H1 (cell line): ENCODE measurements at regions not wholly inside any gene's neighbourhood (a gene's known extent, or its start where the extent isn't known, plus 50 kb on each side); places are given as distances from the start of the nearest gene placed in this dataset.

ENCODE experiments used
- ATF3 ChIP-seq: IDR thresholded peaks from 2 replicates; pipeline ENCODE4 v1.6.1; 2011; ENCODE audit warnings: low read depth, mild to moderate bottlenecking, low read length; ENCODE audit not compliant: insufficient read depth
- CREB1 ChIP-seq: IDR thresholded peaks from 2 replicates; pipeline ENCODE4 v1.6.1; 2012; ENCODE audit warnings: inconsistent platforms
- FOSL1 ChIP-seq: IDR thresholded peaks from 2 replicates; pipeline ENCODE4 v1.6.1; 2011; ENCODE audit warnings: mild to moderate bottlenecking, low read depth, low read length, moderate library complexity; ENCODE audit not compliant: insufficient read depth
- JUN ChIP-seq: IDR thresholded peaks from 2 replicates; pipeline ENCODE4 v1.6.1; 2011; ENCODE audit warnings: low read depth, mild to moderate bottlenecking, improper control_type of control experiment, low read length
- POLR2AphosphoS5 ChIP-seq: IDR thresholded peaks from 2 replicates; pipeline ENCODE4 v1.6.1; 2011; ENCODE audit warnings: low read depth, low read length
- POU5F1 ChIP-seq: IDR thresholded peaks from 2 replicates; pipeline ENCODE4 v1.6.1; 2011; ENCODE audit warnings: low read depth, mild to moderate bottlenecking, low read length, moderate library complexity
- SP1 ChIP-seq: IDR thresholded peaks from 2 replicates; pipeline ENCODE4 v1.6.1; 2011; ENCODE audit warnings: low read depth, low read length
- SRF ChIP-seq: IDR thresholded peaks from 2 replicates; pipeline ENCODE4 v1.6.1; 2011; ENCODE audit warnings: mild to moderate bottlenecking, low read depth, low read length, moderate library complexity
- TF ChIP-seq, protein P1 (sequence below), 3 experiments: IDR thresholded peaks; 1 replicate in 2 of 3; 2 replicates in 1 of 3; pipeline versions ENCODE4 v1.5.1 to v1.6.1; 2011; ENCODE audit warnings: low read length in 3 of 3, mild to moderate bottlenecking in 3 of 3, inconsistent platforms in 2 of 3, low read depth in 1 of 3, moderate library complexity in 1 of 3; ENCODE audit not compliant: insufficient read depth in 1 of 3; ENCODE audit errors: control extremely low read depth in 1 of 3
- TF ChIP-seq, protein P2 (sequence below): IDR thresholded peaks from 2 replicates; pipeline ENCODE4 v1.6.1; 2011; ENCODE audit warnings: low read length, improper control_type of control experiment

DNA sequence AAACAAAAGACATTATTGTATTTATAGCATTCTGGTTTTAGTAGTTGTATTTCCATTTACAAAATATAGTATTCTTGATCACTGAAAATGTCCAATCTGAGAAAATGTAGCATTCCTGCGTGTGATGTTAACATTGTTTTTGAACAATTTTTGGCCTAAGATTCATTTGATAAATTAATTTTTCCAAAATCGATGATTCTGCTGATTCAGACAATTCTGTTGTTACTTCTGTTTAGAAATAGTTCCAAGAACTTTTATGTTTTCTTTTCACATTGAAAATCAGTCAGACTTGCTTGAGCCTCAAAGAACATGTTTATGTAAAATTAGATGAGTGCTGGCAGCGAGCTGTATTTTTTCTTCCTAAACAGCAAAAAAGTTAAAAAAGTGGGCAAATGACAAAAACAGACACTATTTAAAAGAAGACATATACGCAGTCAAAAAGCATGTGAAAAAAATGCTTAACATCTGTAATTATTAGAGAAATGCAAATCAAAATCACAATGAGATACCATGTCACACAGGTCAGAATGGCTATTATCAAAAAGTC is 804.5 kb upstream of the MIR17HG start:
- TF ChIP-seq, protein P1, sequence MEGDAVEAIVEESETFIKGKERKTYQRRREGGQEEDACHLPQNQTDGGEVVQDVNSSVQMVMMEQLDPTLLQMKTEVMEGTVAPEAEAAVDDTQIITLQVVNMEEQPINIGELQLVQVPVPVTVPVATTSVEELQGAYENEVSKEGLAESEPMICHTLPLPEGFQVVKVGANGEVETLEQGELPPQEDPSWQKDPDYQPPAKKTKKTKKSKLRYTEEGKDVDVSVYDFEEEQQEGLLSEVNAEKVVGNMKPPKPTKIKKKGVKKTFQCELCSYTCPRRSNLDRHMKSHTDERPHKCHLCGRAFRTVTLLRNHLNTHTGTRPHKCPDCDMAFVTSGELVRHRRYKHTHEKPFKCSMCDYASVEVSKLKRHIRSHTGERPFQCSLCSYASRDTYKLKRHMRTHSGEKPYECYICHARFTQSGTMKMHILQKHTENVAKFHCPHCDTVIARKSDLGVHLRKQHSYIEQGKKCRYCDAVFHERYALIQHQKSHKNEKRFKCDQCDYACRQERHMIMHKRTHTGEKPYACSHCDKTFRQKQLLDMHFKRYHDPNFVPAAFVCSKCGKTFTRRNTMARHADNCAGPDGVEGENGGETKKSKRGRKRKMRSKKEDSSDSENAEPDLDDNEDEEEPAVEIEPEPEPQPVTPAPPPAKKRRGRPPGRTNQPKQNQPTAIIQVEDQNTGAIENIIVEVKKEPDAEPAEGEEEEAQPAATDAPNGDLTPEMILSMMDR (IDR thresholded peaks at IDR 0.05; ENCODE audit: control extremely low read depth in 1 of 3, insufficient read depth in 1 of 3, low read depth in 1 of 3, low read length in 3 of 3), result no peak
- TF ChIP-seq JUN (no peak), SP1 (no peak), FOSL1 (no peak), SRF (no peak), POLR2AphosphoS5 (no peak), ATF3 (no peak), POU5F1 (no peak), CREB1 (no peak)
- TF ChIP-seq, protein P2, sequence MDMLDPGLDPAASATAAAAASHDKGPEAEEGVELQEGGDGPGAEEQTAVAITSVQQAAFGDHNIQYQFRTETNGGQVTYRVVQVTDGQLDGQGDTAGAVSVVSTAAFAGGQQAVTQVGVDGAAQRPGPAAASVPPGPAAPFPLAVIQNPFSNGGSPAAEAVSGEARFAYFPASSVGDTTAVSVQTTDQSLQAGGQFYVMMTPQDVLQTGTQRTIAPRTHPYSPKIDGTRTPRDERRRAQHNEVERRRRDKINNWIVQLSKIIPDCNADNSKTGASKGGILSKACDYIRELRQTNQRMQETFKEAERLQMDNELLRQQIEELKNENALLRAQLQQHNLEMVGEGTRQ, result no peak
